Astrocyte (in vitro differentiated cells and primary cell): ENCODE measurements at regions not wholly inside any gene's neighbourhood (a gene's known extent, or its start where the extent isn't known, plus 50 kb on each side); places are given as distances from the start of the nearest gene placed in this dataset.

Source experiments
- EZH2 ChIP-seq: IDR thresholded peaks from 2 replicates; pipeline ENCODE4 v1.6.1; 2012; ENCODE audit warnings: mild to moderate bottlenecking, low read length, inconsistent platforms; ENCODE audit not compliant: insufficient read depth
- TF ChIP-seq, protein P1 (sequence below): IDR thresholded peaks from 2 replicates; pipeline ENCODE4 v1.5.1; 2011; ENCODE audit warnings: low read depth, mild to moderate bottlenecking, inconsistent platforms, low read length, moderate library complexity; ENCODE audit not compliant: insufficient read depth

- TF ChIP-seq, protein P1, sequence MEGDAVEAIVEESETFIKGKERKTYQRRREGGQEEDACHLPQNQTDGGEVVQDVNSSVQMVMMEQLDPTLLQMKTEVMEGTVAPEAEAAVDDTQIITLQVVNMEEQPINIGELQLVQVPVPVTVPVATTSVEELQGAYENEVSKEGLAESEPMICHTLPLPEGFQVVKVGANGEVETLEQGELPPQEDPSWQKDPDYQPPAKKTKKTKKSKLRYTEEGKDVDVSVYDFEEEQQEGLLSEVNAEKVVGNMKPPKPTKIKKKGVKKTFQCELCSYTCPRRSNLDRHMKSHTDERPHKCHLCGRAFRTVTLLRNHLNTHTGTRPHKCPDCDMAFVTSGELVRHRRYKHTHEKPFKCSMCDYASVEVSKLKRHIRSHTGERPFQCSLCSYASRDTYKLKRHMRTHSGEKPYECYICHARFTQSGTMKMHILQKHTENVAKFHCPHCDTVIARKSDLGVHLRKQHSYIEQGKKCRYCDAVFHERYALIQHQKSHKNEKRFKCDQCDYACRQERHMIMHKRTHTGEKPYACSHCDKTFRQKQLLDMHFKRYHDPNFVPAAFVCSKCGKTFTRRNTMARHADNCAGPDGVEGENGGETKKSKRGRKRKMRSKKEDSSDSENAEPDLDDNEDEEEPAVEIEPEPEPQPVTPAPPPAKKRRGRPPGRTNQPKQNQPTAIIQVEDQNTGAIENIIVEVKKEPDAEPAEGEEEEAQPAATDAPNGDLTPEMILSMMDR = no peak
- TF ChIP-seq EZH2 = no peak
Measured at GRCh38 chr1:53396573-53397268, 62.5 kb upstream of the DMRTB1 start.
